ENCODE measurements at regions not wholly inside any gene's neighbourhood (a gene's known extent, or its start where the extent isn't known, plus 50 kb on each side); places are given as distances from the start of the nearest gene placed in this dataset.

GRCh38 chr2:106294182-106294581, 100.1 kb upstream of the UXS1 start:
- H3K27ac ChIP-seq: no peak overlapping the region
- no peaks in the 10 kb centered on the region for H3K27me3 ChIP-seq (replicated peaks; ENCODE audit: insufficient read depth)
- no peaks in the 10 kb centered on the region for H3K9me3 ChIP-seq
- TF ChIP-seq POLR2A (IDR thresholded peaks at IDR 0.05): no peak
- no peak for TF ChIP-seq POLR2AphosphoS5 (IDR thresholded peaks at IDR 0.05)
- no peak for TF ChIP-seq CTCF (IDR thresholded peaks at IDR 0.05)
- no peaks in the 10 kb centered on the region for H3K4me1 ChIP-seq (replicated peaks)
- H3K36me3 ChIP-seq: no peaks in the 10 kb centered on the region
- no peak overlapping the region for H3K4me3 ChIP-seq
- intact Hi-C loops (cut with DNase I): no loop called here
- 67% methylated on average over 1 of the region's 1 CpG for WGBS
- no peak for DNase-seq (ENCODE audit: low spot score)

GRCh38 chr2:106293271-106293783, 99.2 kb upstream of the UXS1 start:
- 89% methylated on average over 2 of the region's 2 CpGs for WGBS
- TF ChIP-seq POLR2AphosphoS5 (IDR thresholded peaks at IDR 0.05): no peak
- no peak for TF ChIP-seq CTCF (IDR thresholded peaks at IDR 0.05)
- TF ChIP-seq POLR2A (IDR thresholded peaks at IDR 0.05): no peak
- Histone ChIP-seq H3K27ac (no peak overlapping the region), H3K9me3 (no peaks in the 10 kb centered on the region), H3K4me3 (no peak overlapping the region), H3K27me3 (replicated peaks; ENCODE audit: insufficient read depth) (no peaks in the 10 kb centered on the region), H3K36me3 (no peaks in the 10 kb centered on the region), H3K4me1 (replicated peaks) (no peaks in the 10 kb centered on the region)
- intact Hi-C loops (cut with DNase I): no loop called here
- DNase-seq (ENCODE audit: low spot score): no peak

- Histone ChIP-seq H3K27ac (no peak overlapping the region), H3K9me3 (no peaks in the 10 kb centered on the region), H3K36me3 (no peaks in the 10 kb centered on the region), H3K27me3 (replicated peaks; ENCODE audit: insufficient read depth) (no peaks in the 10 kb centered on the region), H3K4me3 (no peak overlapping the region), H3K4me1 (replicated peaks) (no peaks in the 10 kb centered on the region)
- WGBS: 82% methylated on average over 3 of the region's 3 CpGs
- TF ChIP-seq POLR2A (IDR thresholded peaks at IDR 0.05) (no peak), CTCF (IDR thresholded peaks at IDR 0.05) (no peak), POLR2AphosphoS5 (IDR thresholded peaks at IDR 0.05) (no peak)
- intact Hi-C loops (cut with DNase I): no loop called here
- no peak for DNase-seq (ENCODE audit: low spot score)
Measured at GRCh38 chr2:106292627-106293026, 98.5 kb upstream of the UXS1 start.

GRCh38 chr2:106288873-106289272, 94.8 kb upstream of the UXS1 start:
- intact Hi-C loops (cut with DNase I): no loop called here
- no peaks in the 10 kb centered on the region for H3K9me3 ChIP-seq
- H3K36me3 ChIP-seq: no peaks in the 10 kb centered on the region
- H3K27ac ChIP-seq: no peak overlapping the region
- no peaks in the 10 kb centered on the region for H3K4me1 ChIP-seq (replicated peaks)
- no peak for DNase-seq (ENCODE audit: low spot score)
- no peak overlapping the region for H3K4me3 ChIP-seq
- TF ChIP-seq CTCF (IDR thresholded peaks at IDR 0.05): no peak
- TF ChIP-seq POLR2AphosphoS5 (IDR thresholded peaks at IDR 0.05): no peak
- TF ChIP-seq POLR2A (IDR thresholded peaks at IDR 0.05): no peak
- H3K27me3 ChIP-seq (replicated peaks; ENCODE audit: insufficient read depth): no peaks in the 10 kb centered on the region
- 91% methylated on average over 9 of the region's 9 CpGs for WGBS

GRCh38 chr2:106285237-106285829, 91.2 kb upstream of the UXS1 start:
- Histone ChIP-seq H3K27ac (no peak overlapping the region), H3K9me3 (no peaks in the 10 kb centered on the region), H3K27me3 (replicated peaks; ENCODE audit: insufficient read depth) (no peaks in the 10 kb centered on the region), H3K4me1 (replicated peaks) (no peaks in the 10 kb centered on the region), H3K36me3 (no peaks in the 10 kb centered on the region), H3K4me3 (no peak overlapping the region)
- TF ChIP-seq POLR2AphosphoS5 (IDR thresholded peaks at IDR 0.05) (no peak), POLR2A (IDR thresholded peaks at IDR 0.05) (no peak), CTCF (IDR thresholded peaks at IDR 0.05) (no peak)
- intact Hi-C loops (cut with DNase I): no loop called here
- 83% methylated on average over 3 of the region's 3 CpGs for WGBS
- DNase-seq (ENCODE audit: low spot score): no peak

All from prostate gland (tissue), 2 donors.